ENCODE measurements at regions not wholly inside any gene's neighbourhood (a gene's known extent, or its start where the extent isn't known, plus 50 kb on each side); places are given as distances from the start of the nearest gene placed in this dataset.
"Not testable (repeated sequence)": the region's sequence is repeated elsewhere in the genome, so short reads cannot be mapped to it uniquely, and the experiment has no call there.

DNA sequence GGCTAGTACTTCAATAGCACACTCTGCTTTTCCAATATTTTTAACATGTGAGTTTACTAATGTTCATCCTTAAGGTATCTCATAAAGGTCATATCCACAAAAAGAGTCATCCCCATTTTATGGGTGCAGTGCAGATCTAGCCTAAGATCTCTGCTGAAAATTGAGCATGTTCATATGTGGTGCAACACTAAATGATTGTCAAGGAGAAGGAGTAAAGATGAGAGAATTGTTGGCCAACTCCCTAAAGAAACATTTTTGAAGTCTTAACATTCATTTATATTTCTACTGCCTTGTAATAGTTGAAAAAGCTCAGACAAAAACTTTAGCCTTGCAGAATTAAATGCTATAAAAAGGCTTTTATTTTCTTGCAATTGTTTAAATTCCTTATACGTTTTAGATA, 1159.6 kb downstream of the TBL1XR1 start:
- DNase-seq, result no peak

DNA sequence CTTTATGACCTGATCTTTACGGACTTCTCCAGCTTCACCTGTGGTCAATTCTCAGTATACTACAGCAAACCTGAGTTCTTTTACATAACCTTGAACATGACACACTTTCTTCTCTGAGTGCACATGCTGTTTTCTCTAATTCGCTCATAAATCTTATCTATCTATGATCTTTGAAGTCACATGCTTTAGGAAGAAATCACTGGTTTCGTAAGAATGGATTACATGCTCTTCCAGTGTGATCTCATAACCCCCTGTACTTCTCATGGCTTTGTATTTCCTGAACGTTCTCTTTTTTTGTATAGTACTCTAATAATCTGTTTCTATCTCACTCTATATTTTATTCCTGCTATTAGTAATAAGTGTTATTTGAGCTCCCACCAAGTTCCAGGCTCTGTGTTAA, 1165.2 kb downstream of the TBL1XR1 start:
- DNase-seq, result no peak

DNA sequence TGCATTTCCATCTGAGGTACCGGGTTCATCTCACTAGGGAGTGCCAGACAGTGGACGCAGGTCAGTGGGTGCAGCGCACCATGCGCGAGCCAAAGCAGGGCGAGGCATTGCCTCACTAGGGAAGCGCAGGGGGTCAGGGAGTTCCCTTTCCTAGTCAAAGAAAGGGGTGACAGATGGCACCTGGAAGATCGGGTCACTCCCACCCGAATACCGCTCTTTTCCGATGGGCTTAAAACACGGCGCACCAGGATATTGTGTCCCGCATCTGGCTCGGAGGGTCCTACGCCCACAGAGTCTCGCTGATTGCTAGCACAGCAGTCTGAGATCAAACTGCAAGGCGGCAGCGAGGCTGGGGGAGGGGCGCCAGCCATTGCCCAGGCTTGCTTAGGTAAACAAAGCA, 1157.1 kb downstream of the NAALADL2 start:
- DNase-seq, result not testable (repeated sequence)

DNA sequence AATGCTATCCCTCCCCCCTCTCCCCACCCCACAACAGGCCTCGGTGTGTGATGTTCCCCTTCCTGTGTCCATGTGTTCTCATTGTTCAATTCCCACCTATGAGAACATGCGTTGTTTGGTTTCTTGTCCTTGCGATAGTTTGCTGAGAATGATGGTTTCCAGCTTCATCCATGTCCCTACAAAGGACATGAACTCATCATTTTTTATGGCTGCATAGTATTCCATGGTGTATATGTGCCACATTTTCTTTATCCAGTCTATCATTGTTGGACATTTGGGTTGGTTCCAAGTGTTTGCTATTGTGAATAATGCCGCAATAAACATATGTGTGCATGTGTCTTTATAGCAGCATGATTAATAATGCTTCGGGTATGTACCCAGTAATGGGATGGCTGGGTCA, 1156.1 kb downstream of the NAALADL2 start:
- DNase-seq, result not testable (repeated sequence)

DNA sequence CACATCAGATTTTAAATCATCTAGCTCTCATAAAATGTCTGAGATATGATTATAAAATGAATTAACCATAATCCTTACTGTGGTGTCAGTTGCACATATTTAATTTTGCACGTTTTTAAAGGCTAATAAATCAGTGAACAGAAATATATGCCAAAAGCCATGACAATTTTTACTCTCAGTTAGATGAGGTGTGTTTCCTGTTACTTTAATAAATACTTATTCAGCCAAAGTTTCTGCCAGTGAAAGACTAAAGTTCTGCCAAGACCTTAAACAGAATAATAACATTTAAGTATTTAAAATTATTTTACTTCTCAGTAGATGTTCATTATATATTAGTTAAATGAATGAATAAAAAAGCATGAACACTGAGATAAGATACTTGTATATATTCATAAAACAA, 1150.1 kb downstream of the NAALADL2 start:
- no peak for DNase-seq

DNA sequence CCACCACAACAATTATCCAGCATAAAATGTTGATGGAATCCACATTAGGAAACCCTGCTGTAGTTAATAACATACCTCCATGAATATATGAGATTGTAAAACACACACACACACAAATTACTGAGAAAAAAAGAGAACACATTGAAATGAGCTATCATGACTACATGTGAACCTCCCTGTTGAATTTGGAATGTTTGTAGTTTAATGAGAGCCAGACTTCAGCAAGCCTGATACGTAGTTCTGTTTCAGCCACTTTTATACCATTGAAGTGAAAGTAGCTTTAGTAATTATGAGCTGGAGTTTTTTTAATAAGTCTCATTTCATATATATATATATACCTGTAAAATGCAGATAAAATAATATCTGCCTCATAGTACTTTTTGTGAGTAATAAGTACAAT, 1146.4 kb downstream of the NAALADL2 start:
- no peak for DNase-seq

DNA sequence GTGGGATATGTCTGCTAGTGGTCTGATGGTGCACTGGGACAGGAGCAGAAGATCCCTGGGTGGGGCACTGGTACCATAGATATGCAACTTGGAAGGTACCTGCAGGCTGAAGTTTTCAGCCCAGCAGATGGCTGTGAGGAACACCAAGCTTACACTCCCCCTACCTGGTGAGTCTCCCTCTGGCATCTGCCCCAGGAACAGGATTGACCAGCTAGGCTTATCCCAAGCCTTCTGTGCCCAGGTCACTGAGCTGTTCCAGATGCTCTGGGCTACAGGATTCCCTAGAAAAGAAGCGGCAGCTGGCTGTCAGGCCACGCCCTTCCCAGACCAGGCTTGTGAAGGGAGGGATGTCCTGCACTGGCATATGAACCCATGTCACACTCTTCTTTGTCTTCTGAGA, 1130.0 kb downstream of the NAALADL2 start:
- no peak for DNase-seq

DNA sequence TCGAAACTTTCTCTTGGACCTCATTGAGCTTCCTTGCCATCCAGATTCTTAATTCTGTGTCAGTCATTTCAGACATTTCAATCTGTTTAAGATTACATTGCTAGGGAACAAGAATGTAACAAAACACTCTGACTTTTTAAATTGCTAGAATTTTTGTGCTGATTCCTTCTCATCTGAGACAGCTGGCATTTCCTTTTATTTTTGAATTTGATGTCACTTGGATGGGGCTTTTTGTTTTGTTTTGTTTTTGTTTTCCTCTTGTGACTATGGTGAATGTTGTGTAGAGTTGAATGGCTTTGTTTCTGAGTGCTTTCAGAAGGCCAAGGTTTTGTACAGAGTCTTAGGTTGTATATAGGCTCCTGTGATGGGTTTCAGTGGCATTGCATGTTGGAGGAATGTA, 1129.3 kb downstream of the NAALADL2 start:
- DNase-seq, result no peak

DNA sequence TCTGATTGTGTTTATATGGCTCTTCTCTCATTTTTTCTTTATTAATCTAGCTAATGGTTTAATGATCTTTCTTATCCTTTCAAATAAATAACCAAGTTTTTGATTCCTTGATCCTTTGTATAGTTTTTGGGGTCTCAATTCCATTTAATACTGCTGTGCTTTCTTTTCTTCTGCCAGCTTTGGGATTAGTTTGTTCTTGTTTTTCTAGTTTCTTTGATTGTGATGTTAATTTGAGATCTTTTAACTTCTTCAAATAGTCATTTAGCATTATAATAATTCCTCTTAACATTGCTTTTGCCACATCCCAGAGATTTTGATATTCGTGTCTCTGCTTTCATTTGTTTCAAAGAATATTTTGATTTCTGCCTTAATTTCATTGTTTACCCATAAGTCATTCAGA, 1126.6 kb downstream of the NAALADL2 start:
- no peak for DNase-seq

DNA sequence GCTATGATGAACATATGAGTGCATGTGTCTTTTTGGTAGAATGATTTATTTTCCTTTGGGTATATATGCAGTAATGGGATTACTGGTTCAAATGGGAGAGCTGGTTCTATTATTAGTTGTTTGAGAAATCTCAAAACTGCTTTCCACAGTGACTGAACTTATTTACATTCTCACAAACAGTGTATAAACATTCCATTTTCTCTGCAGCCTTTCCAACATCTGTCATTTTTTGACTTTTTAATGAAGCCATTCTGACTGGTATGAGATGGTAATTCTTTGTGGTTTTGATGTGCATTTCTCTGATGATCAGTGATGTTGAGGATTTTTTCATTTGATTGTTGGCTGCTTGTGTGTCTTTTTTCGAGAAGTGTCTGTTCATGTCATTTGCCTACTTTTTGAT, 1124.2 kb downstream of the NAALADL2 start:
- DNase-seq, result no peak

DNA sequence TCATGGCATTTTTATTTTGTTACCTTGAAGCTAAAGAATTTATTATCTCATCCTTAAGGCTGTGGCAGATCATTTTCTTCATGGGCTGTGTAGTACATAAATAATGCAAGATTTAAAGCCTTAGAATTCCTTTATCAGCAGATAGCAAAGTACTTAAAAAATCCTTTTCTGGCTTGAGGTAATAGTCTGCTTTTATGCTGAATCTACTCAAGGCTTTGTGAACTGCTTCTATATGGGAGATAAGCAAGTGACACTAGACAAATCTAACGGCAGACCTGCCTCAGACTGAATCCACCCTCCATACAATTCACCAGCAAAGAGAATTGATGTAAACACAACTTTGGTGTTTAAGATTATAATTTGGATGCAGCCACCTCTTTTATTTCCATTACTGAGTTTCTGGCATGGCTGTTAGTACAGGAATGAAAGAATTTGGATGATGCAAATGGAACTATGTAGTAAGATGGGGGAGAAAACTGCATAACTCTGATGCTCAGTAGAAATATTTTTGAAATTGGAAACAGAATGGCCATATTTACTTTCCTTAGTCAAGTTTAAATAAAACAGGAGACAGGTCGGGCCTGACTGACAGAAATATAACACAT, 1121.5 kb downstream of the NAALADL2 start:
- no peak for DNase-seq

DNA sequence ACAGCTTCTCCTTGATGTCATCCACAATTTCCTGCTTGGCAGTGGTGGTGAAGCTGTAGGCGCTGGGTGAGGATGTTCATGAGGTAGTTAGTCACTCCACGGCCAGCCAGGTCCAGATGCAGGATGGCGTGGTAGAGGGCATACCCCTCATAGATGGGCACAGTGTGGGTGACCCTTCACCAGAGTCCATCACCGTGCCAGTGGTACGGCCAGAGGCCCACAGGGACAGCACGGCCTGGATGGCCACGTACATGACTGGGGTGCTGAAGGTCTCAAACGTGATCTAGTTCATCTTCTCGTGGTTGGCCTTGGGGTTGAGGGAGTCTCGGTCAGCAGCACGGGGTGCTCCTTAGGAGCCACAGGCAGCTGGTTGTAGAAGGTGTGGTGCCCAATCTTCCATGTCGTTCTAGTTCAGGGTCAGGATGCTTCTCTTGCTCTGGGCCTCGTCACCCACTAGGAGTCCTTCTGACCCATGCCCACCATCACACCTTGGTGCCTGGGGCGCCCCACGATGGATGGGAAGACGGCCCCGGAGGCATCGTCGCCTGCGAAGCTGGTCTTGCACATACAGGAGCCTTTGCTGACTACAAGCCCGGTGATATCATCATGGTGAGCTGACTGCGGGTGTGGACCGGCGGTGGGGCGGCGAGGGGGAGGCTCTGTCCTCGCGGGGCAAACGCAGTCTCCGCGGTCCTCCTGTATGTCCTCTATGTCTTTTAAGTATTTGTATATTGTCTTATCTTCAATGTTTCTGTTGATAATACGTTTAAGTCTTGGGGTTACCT, 1119.0 kb downstream of the NAALADL2 start:
- no peak for DNase-seq

DNA sequence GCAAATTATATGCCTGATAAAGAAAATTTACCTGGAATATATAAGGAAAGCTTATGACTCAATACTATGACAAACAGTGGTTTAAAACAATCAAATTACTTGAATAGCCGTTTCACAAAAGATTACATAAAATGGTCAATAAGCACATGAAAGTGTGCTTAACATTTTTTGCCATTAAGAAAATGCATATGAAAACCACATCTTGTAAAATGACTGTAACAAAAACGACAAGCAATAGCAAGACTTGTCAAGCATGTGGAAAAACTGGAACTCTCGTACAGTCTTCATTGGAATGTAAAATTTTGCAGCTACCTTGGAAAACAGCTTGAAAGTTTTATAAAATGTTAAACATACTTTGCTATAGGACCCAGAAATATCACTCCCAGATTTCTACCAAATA, 1110.3 kb downstream of the NAALADL2 start:
- DNase-seq, result no peak

DNA sequence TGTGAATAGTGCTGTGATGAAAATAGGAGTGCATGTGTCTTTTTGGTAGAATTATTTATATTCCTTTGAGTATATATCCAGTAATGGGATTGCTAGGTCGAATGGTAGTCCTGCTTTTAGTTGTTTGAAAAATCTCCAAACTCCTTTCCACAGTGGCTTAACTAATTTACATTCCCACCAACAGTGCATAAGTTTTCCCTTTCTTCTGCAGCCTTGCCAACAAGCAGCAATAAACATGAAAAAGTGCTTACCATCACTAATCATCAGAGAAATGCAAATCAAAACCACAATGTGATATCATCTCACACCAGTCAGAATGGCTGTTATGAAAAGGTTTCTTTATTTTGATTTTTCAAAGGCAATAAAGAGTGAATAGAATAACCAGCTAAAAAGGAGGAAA, 1105.9 kb downstream of the NAALADL2 start:
- no peak for DNase-seq

DNA sequence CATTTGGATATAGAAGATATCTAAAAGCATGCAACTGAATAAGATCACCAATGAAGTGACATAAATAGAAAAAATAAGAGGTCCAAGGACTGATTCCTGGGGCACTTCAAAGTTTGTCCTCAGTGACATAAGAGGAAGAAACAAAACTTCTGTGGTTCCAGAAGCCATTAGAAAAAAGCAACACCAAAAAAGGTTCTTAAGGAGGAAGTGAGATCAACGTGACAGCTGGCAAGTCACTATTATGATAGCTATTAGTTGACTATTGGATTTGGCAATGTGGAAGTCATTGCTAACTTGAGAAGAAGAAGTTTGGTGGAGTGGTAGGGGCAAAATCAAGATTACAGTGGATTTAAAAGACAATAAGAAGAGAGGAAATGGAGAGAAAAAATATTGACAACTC, 1098.3 kb downstream of the NAALADL2 start:
- DNase-seq, result no peak

DNA sequence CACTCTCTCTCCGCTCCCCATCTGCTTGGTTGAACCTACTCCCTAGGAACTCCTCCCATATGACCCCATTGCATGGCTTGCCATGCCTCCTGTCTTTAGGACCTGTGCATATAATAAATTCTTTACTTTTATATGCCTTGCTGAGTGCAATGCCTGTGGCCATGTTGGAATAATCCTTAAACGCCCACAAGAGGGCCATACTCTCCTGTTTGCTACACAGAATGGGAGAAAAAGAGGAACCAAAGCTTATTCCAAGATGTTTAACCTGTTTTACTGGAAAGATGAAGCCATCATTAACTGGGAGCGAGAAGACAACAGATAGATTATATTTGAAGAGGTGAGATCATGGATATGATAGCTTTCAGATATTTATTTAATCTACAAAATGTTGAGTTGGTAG, 1097.8 kb downstream of the NAALADL2 start:
- no peak for DNase-seq

DNA sequence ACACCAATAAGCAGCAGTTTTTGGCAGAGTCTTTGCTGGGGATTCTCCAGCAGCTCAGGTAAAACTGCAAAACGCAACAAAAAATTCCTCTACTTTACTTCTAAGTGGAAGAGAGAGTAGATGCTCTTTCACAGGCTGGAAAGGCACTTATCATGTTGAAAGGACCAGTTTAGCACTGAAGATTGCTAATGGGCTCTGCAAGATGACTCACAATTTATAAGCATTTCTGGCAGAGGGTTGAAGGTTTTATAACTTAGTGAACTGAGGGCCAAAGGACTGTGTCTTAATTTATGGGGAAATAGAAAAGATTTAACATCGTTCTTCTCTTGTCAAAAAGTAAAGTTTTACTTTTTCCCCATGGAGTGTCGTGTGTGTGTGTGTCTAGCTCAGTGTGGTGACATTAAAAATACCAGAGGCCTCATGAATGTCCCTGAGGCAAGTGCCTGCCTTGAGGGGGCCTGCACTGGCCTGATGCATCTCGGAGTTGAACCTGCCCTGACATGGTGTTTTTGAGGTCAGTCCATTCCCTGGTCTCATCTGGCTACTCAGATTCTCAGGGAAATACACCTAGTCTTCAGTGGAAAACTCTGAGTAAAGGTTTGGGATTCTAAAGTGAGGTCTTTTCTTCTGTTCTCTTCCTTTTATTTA, 1092.0 kb downstream of the NAALADL2 start:
- DNase-seq, result no peak

DNA sequence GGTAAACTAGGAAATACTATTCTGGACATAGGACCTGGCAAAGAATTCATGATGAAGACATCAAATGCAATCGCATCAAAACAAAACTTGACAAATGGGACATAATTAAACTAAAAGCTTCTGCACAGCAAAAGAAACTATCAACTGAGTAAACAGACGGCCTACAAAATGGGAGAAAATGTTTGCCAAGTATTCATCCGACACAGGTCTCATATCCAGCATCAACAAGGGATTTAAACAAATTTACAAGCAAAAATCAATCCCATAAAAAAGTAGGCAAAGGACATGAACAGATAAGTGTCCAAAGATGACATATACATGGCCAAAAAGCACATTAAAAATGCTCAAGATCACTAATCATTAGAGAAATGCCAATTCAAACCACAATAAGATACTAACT, 1088.9 kb downstream of the NAALADL2 start:
- DNase-seq, result no peak

DNA sequence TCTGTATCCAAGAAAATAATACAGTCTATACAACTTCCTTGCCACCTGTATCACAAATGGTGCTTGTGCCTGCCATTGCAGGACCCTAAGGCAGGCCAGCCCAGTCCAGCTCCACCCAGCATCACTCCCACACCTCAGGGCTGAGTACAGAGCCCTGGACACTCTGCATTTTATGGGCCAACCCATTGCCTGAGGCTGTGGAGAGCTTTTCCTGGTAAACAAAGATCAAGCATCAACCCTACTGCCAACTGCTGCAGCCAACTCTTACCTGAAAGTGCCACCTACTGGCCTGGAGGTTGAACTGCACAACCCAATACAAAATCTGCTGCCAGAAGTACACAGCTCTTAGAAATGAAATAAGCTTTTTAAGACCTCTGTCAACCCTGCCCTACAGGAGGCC, 1082.2 kb downstream of the NAALADL2 start:
- no peak for DNase-seq

DNA sequence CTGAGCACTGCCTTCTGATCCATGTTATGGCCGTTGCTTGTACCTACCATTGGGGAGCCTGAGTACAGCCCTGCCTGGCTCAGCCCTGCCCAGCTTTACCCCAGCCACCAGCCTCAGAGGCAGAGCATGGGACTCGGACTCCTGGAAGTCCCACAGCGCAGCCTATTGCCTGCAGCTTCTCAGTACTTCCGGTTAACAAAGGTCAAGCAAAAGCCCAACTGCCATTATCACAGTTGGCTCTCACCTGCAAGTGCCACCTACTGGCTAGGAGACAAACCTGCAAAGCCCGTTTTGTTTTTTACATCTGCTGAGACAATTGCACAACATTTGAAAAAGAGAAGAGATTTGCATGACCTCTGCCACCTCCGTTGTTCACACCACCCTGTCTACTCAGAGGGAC, 1081.7 kb downstream of the NAALADL2 start:
- DNase-seq, result no peak

DNA sequence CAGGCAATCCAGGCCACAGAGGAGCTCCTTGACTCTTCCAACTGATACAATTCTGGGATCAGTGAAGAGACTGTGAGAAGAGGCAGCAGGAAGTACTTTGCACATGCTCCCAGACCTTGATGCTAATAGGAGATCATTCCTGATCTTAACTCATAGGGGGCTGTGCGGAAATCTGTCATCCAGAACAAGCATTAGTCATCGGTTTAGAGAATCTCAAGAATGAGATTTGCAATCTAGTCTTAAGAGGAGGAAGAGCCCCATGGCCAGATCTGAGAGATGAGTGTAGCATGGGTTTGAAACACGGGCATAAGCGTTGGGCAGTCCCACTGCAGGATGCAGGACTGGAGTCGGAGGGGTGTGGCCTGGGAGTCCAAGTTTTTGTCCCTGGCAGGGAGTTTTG, 1081.1 kb downstream of the NAALADL2 start:
- DNase-seq, result no peak

DNA sequence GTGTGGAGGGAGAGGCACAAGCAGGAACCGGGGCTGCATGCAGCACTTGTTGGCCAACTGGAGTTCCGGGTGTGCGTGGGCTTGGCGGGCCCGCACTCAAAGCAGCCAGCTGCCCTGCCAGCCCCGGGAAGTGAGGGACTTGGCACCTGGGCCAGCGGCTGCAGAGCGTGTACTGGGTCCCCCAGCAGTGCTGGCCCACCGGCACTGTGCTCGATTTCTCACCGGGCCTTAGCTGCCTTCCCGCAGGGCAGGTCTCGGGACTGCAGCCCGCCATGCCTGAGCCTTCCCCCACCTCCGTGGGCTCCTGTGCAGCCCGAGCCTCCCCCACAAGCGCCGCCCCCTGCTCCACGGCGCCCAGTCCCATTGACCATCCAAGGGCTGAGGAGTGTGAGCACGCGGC, 1078.2 kb downstream of the NAALADL2 start:
- not testable (repeated sequence) for DNase-seq

DNA sequence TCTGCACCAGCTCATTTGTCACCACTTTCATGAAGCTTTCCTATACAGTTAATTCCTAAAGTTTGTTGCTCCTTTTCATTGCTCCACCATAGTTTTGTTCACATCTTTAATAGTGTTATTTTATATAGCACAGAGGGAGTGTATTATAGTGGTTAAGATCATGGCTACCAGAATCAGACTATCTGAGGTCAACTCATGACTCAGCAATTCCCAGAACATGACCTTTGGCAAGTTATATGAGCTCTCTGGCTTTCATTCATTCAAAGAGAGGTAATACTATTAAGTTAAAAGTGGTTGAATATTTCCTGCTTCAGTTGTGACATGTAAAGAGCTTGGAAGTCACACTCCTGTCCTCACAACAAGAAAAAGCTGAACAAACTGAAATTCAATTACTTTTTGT, 1073.5 kb downstream of the NAALADL2 start:
- DNase-seq, result no peak

DNA sequence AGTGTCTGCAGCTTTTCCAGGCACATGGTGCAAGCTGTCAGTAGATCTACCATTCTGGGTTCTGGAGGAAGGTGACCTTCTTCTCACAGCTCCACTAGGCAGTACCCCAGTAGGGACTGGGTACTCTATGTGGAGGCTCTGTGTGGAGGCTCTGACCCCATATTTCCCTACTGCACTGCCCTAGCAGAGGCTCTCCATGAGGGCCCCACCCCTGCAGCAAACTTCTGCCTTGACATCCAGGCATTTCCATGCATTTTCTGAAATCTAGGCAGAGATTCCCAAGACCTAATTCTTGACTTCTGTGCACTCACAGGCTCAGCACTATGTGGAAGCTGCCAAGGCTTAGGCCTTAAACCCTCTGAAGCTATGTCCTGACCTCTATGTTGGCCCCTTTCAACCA, 1060.0 kb downstream of the NAALADL2 start:
- DNase-seq, result no peak
